HepG2 (cell line): ENCODE measurements at regions not wholly inside any gene's neighbourhood (a gene's known extent, or its start where the extent isn't known, plus 50 kb on each side); places are given as distances from the start of the nearest gene placed in this dataset.

Experiments
- ATAC-seq: fragments of 200-7000 bp; cut with Tn5 transposase; 3 replicates; pipeline ENCODE4 v1.9.1; 2020; ENCODE audit warnings: mild to moderate bottlenecking, moderate library complexity
- BruUV-seq: library from RNA; stranded (reverse); fragments of 400-500 nt; replicated peaks from 2 replicates; lab custom pipeline; 2021; lab: Mats Ljungman, UMichigan
- CTCF ChIA-PET: fragments of 300-600 bp; formaldehyde crosslinking; extraction: SDS; loops from one replicate; lab custom pipeline; 2021; ENCODE audit warnings: low total read pairs, inconsistent platforms, low intra/inter-chr PET ratio; lab: Yijun Ruan, JAX
- POLR2A ChIA-PET: fragments of 350-600 bp; sonication (Branson Sonifier 250); formaldehyde crosslinking; loops from one replicate; lab custom pipeline; 2020; ENCODE audit warnings: antibody characterized with exemption, inconsistent platforms; lab: Yijun Ruan, JAX
- DNase-seq: peaks from one replicate; pipeline ENCODE4 v3.0.0-alpha.2; 2015; ENCODE audit warnings: low spot score
- FAIRE-seq: peaks from 3 replicates; lab custom pipeline; 2011; peaks lifted over from hg19 to GRCh38; lab: Jason Lieb, UNC
- H2AFZ ChIP-seq: one replicate; pipeline ENCODE4 v1.6.1; 2011; ENCODE audit warnings: low read length, inconsistent platforms
- H3K27ac ChIP-seq: fragments of 300-600 bp; 3 replicates; pipeline ENCODE4 v1.8.0; 2011; ENCODE audit warnings: mixed run types, mild to moderate bottlenecking, mixed read lengths, low read length, inconsistent platforms; ENCODE audit not compliant: insufficient read depth; ENCODE audit errors: extremely low read length
- H3K27me3 ChIP-seq, 2 experiments: fragments of 200-600 bp in 1 of 2; 2 replicates in 1 of 2; 3 replicates in 1 of 2; pipeline versions ENCODE4 v1.6.0 to v1.8.0; 2011; ENCODE audit warnings: low read length in 2 of 2, mild to moderate bottlenecking in 2 of 2, moderate library complexity in 2 of 2, inconsistent platforms in 1 of 2; ENCODE audit not compliant: insufficient read depth in 2 of 2, control insufficient read depth in 1 of 2
- H3K36me3 ChIP-seq, 2 experiments: fragments of 200-600 bp in 1 of 2; replicated peaks in 1 of 2; 2 replicates in 1 of 2; 3 replicates in 1 of 2; pipeline versions ENCODE4 v1.5.1 to v1.8.0; 2011; ENCODE audit warnings: low read length in 2 of 2, inconsistent platforms in 1 of 2; ENCODE audit not compliant: insufficient read depth in 2 of 2, control insufficient read depth in 1 of 2
- H3K4me1 ChIP-seq: 2 replicates; pipeline ENCODE4 v1.5.1; 2012; ENCODE audit warnings: low read length, inconsistent platforms; ENCODE audit not compliant: insufficient read depth
- H3K4me2 ChIP-seq: 2 replicates; pipeline ENCODE4 v1.6.0; 2011; ENCODE audit warnings: low read depth, low read length, inconsistent platforms
- H3K4me3 ChIP-seq, 3 experiments: fragments of 200-600 bp in 1 of 3; sonication (generic), shearing (Covaris generic) in 1 of 3; replicated peaks in 1 of 3; 2 replicates each; pipeline ENCODE4 v1.5.1; 2011 to 2016; ENCODE audit warnings: low read length in 3 of 3, inconsistent platforms in 2 of 3, low read depth in 2 of 3, mild to moderate bottlenecking in 2 of 3, control low read depth in 1 of 3, mixed read lengths in 1 of 3; ENCODE audit not compliant: insufficient read depth in 1 of 3
- H3K79me2 ChIP-seq: one replicate; pipeline ENCODE4 v1.6.1; 2011; ENCODE audit warnings: low read length, inconsistent platforms; ENCODE audit not compliant: insufficient read depth
- H3K9ac ChIP-seq: 2 replicates; pipeline ENCODE4 v1.6.0; 2011; ENCODE audit warnings: mild to moderate bottlenecking, low read depth, low read length, inconsistent platforms; ENCODE audit not compliant: insufficient read depth
- H3K9me3 ChIP-seq: 2 replicates; pipeline ENCODE4 v1.5.1; 2012; ENCODE audit warnings: mild to moderate bottlenecking, low read length
- H4K20me1 ChIP-seq: 2 replicates; pipeline ENCODE4 v1.6.0; 2011; ENCODE audit warnings: inconsistent platforms, mild to moderate bottlenecking, low read length, moderate library complexity; ENCODE audit not compliant: insufficient read depth
- MAFF ChIP-seq: IDR thresholded peaks from 2 replicates; pipeline ENCODE4 v1.6.1; 2011; ENCODE audit warnings: low read depth, low read length, improper control_type of control experiment
- MAFK ChIP-seq, 2 experiments: IDR thresholded peaks in 1 of 2; conservative IDR thresholded peaks in 1 of 2; 2 replicates each; pipeline ENCODE4 v1.6.1; 2011; ENCODE audit warnings: improper control_type of control experiment in 2 of 2, low read length in 2 of 2
- PITX1 ChIP-seq: sonication (generic); formaldehyde crosslinking; IDR thresholded peaks from 2 replicates; pipeline ENCODE4 v1.5.1; 2020; ENCODE audit warnings: mild to moderate bottlenecking, missing genetic modification reagents
- RCOR2 ChIP-seq: IDR thresholded peaks from 2 replicates; pipeline ENCODE4 v1.6.1; 2016; ENCODE audit warnings: missing biosample characterization, missing genetic modification reagents
- SRY ChIP-seq: sonication (generic); formaldehyde crosslinking; IDR thresholded peaks from 2 replicates; pipeline ENCODE4 v1.8.0; 2022; ENCODE audit warnings: mild to moderate bottlenecking, missing genetic modification reagents
- ZNF10 ChIP-seq: sonication (generic); formaldehyde crosslinking; IDR thresholded peaks from 2 replicates; pipeline ENCODE4 v1.4.0; 2020; ENCODE audit warnings: mild to moderate bottlenecking, low read depth, missing genetic modification reagents, borderline replicate concordance
- ZNF234 ChIP-seq: sonication (generic); formaldehyde crosslinking; conservative IDR thresholded peaks from 2 replicates; pipeline ENCODE4 v1.5.1; 2020; ENCODE audit warnings: mild to moderate bottlenecking, missing genetic modification reagents
- WGBS: methylation state at CpG from one replicate; pipeline ENCODE4 v1.1.6; 2017; ENCODE audit warnings: low lambda C conversion rate; 5-methylcytosine and 5-hydroxymethylcytosine counted together
- in situ Hi-C: cut with HindIII; loops from 2 replicates; pipeline ENCODE4 v1.10.0; 2017; ENCODE audit warnings: low pct_unique_long_range_greater_than_20kb; ENCODE audit not compliant: extremely low pct_ligation_motif_present
- intact Hi-C: fragments of 100-400 bp; cut with micrococcal nuclease; formaldehyde crosslinking; loops from one replicate; pipeline ENCODE4 v1.10.0; 2022; ENCODE audit not compliant: unreplicated experiment

DNA sequence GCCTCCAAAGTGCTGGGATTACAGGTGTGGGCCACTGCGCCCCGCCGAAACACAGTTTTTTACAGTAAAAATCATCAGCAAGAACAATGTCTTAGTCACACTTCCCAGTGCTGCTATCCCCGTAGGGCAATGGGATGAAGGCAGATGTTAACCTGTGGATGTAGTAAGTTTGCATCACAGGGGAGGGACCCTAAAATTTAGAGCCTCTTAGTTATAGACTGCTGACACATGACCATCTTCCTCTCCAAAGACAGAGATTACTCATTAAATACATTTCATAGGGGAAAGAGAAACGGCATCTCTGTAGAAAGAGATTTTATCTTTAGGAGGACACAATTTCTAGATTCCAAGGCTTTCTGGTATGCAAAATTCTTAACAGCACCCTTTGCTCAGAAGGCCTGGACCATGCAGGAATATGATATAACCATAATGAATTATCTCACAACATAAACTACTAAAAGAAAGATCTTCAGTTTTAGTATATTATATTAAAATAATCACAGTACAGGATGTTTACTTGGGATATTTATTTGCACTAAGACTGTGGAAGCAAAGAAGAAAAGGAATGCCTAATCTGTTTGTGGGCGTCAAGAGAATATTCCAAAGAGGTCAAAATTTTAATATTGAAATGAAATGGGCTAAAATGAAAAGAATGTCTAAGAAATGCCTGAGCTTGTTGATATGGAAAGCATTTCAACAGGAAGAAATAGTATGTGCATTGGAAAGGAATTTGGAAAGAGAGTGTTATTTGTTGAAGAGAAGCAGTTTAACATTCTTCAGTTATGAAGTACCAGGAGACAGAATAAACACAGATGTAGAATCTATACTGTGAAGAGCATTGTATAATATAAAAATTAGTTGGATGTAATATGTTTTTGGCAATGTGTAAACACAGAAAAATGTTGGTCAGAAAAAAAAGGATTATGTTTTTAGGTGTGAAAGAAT is 1228.3 kb upstream of the CHAC2 start:
- no peak for DNase-seq
- no peaks in the 10 kb centered on the region for H3K36me3 ChIP-seq
- no peaks in the 10 kb centered on the region for H3K4me1 ChIP-seq
- ATAC-seq, result no peak
- no peak for FAIRE-seq
- H3K79me2 ChIP-seq, result no peaks in the 10 kb centered on the region
- H3K9ac ChIP-seq, result no peak overlapping the region
- no TSS peak for BruUV-seq
- no peak overlapping the region for H3K4me2 ChIP-seq
- H4K20me1 ChIP-seq, result no peaks in the 10 kb centered on the region
- WGBS, result 2% methylated on average over 3 of the region's 6 CpGs
- POLR2A ChIA-PET, result no interaction called here
- no peak overlapping the region for H3K4me3 ChIP-seq
- no peaks in the 10 kb centered on the region for H3K27me3 ChIP-seq
- TF ChIP-seq ZNF10, result no peak
- TF ChIP-seq RCOR2 (CRISPR knock-in tag), result no peak
- TF ChIP-seq, all 625 proteins: peak for 0
- intact Hi-C loops, result no loop called here
- Histone ChIP-seq H2AFZ (no peak overlapping the region), H3K27ac (no peak overlapping the region), H3K9me3 (no peaks in the 10 kb centered on the region)
- in situ Hi-C loops, result no loop called here
- CTCF ChIA-PET, result no interaction called here

DNA sequence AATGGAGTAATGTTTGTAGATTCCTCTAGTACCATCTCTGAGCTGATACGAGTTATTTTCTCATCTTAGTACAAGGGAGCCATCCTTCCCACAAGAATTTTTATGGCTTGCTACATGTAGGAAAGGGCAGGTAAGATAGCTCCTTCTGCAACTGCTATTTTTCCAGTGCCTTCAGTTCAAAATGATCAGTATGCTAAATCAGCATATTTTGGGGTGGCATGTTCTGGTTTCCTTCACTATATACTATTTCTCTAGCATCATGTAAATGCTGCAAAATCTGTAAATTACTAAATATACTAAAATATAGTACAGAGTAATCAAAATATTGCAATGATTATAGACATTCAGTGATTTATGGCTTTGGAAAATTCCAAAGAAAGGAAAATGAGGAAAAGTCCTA is 1230.0 kb upstream of the CHAC2 start:
- no peak overlapping the region for H3K4me2 ChIP-seq
- no peaks in the 10 kb centered on the region for H3K27me3 ChIP-seq
- TF ChIP-seq MAFF (0 out of 2 replicates have a peak, but pooled peaks have one; percentile 45), PITX1 (no peak), ZNF234 (no peak), SRY (no peak), MAFK (conservative IDR thresholded peaks at IDR 0.05 in 1 of 2, IDR thresholded peaks at IDR 0.05 in 1 of 2; ENCODE audit: low read length in 2 of 2) (peak; percentile 49 to 73)
- H4K20me1 ChIP-seq, result no peaks in the 10 kb centered on the region
- H3K27ac ChIP-seq, result no peak overlapping the region
- DNase-seq (no peak), FAIRE-seq (no peak), ATAC-seq (no peak)
- in situ Hi-C loops, result no loop called here
- no peak overlapping the region for H2AFZ ChIP-seq
- ChIA-PET POLR2A (no interaction called here), CTCF (no interaction called here)
- no peak overlapping the region for H3K4me3 ChIP-seq
- H3K36me3 ChIP-seq, result no peaks in the 10 kb centered on the region
- 11% methylated on average over 1 of the region's 1 CpG for WGBS
- H3K4me1 ChIP-seq, result no peaks in the 10 kb centered on the region
- no TSS peak for BruUV-seq
- H3K79me2 ChIP-seq, result no peaks in the 10 kb centered on the region
- H3K9ac ChIP-seq, result no peak overlapping the region
- intact Hi-C loops, result no loop called here
- no peaks in the 10 kb centered on the region for H3K9me3 ChIP-seq
